ENCODE measurements at regions not wholly inside any gene's neighbourhood (a gene's known extent, or its start where the extent isn't known, plus 50 kb on each side); places are given as distances from the start of the nearest gene placed in this dataset.

DNA sequence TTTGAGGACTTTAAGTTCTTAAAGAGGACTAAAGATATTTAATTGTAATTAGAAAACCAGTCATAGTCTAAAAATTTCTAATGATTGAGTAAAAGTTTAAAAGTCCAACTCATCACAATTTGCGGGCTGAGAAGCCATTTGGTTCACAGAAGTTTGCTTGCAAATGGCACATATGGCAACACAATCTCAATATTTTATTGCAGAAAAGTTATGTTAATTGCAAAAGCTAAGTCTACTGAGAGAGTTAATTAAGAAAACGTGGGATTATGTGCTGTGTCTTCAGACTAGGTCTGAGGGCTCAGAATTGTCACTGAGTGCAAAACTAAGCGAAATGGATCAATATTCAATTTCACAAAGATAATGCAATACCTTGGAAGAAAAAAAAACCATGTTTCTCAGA lies 289.7 kb downstream of the PYDC2 start:
- no peak for DNase-seq

DNA sequence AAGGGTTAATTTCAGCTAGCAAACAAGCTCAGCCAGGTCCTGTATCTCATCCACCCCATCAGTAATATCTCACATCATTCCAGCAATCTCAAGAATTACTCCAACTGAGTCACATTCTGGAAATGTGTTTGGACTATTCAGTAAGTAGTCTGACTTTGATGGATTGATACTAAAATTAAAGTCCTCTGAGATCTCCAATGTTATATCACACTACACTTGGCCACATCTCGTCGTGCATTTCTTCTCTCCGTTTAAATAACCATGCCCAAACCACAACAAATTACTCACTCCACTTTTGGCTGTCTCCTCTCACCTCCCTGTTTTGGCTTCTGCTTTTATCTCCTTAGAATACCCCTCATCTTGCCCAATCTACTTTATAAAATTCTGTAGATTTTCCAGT lies 292.2 kb downstream of the PYDC2 start:
- DNase-seq = no peak

GRCh38 chr3:191761906-191762305 lies 300.9 kb downstream of the PYDC2 start:
- DNase-seq = no peak

DNA sequence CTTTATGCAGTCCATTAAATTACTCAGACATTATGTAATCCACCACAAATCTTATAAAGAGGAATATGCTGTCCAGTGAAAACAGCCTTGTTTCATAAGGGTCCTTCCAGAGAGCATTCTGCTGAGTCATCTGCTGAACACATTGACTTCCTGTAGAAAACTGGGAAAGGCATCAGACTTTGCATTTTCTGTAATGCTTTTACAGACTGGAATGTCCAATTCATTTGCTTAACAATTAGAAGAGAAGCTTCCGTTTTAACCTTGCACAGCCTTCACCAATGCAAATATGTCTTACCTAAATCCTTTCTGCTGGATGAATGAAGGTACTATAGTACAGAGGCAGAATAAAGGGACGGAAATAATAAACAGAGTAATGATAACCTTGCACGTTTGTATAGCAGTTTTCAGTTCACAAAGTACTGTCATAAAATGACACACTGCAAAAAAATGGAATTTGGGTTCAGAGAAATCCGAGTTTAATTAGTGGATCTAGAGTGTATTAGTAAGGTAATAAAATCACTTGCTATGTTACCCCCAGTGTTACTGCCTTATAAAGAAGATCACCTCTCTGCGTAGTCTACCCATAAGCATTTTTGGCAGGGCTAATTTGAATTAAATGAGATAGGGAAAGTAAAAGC lies 301.5 kb downstream of the PYDC2 start:
- DNase-seq = no peak

- DNase-seq = no peak
These were observed 307.5 kb downstream of the PYDC2 start for GRCh38 chr3:191768421-191768820.

- no peak for DNase-seq
These were observed 309.6 kb downstream of the PYDC2 start for GRCh38 chr3:191770541-191770940.

GRCh38 chr3:191774485-191774884 lies 313.5 kb downstream of the PYDC2 start:
- no peak for DNase-seq

DNA sequence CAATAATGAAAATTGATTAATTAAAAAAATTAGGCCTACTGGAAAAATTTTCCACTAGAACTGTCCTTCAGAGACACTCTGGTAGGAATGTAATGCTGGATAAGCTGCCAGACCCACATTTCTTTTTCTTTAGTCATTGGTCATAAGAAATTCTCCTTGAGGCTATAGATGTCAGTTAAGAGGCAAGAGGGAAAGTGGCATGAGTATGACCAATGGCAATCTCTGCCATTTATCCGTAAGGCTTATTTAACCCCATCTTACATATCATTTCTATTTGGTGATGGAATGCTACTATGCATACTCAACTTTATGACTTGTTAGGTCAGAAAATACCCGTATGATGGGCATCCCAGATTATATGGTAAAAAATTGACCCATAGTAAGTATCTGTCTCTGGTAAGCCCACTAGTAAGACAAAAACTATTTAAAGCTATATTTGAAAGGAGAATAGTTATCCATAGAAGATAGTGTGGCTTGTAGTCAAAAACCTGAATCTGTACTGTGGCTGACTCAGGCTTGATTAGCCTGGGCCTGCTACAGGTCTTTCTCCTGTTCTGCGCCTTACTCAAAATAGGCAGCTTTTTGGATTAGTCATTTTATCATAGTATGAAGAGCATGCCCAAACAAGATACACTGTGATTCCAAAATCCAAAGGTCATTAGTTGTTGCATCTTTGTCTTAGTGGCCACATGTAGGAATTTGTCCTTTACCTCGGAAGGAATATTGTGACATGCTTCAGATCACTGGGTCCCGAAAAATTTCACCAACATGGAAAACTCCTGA lies 314.7 kb downstream of the PYDC2 start:
- no peak for DNase-seq

DNA sequence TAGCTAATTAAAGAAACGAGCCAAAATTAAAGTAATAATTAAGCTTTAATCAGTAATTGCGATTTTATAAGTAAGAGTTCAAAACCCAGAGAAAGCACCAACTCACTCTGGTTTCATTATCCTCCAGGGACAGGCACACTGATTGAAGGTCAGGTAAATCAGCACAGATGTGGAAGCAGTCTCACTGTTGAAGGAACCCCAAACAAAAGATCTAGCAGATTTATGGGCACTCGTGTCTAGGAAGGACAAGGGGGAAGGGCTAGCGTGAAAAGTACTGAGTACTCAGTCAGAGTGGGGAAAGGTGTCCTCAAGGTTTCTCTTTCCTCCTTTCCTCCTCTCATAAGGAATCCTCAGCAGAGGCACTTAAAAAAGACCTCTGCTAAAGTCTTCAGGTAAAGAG lies 320.1 kb downstream of the PYDC2 start:
- DNase-seq = no peak

GRCh38 chr3:191783024-191783423 lies 322.1 kb downstream of the PYDC2 start:
- no peak for DNase-seq

GRCh38 chr3:191790934-191791333 lies 330.0 kb downstream of the PYDC2 start:
- DNase-seq = no peak

DNA sequence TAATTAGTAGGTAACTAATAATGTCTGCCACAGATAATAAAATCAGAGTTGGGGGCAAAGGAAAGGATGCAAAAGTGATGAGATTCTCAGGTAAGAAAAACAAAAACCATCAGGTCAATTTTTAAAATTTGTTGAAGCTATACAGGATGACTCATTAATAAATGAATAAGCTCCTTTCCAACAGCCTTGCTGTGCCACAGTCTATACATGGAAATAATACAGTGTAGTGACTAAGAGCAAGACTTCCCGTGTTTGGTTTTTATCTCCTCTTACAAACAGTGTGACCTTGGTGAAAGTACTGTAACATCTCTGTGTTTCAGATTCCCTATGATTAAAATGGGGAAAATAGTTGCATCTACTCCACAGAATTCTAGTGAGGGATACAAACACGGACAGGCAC lies 331.6 kb downstream of the PYDC2 start:
- no peak for DNase-seq

DNA sequence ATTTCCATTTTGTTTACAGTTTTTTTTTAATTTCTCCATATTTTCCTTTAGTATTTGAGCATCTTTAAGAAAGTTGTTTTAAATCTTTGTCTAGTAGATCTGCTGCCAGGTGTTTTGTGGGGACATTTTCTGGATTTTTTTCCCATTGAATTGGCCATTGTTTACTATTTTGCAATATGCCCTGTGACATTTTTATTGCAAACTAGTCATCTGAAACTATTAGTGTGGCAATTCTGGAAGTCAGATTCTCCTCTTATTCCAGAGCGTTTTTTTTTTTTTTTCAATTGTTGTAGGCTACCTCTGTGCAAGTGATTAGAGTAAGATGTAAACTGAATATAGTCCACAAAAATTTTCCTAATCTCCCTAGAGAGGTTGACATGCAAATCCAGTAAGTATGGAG lies 334.2 kb downstream of the PYDC2 start:
- no peak for DNase-seq

- DNase-seq = no peak
These were observed 336.3 kb downstream of the PYDC2 start for GRCh38 chr3:191797271-191797670.

DNA sequence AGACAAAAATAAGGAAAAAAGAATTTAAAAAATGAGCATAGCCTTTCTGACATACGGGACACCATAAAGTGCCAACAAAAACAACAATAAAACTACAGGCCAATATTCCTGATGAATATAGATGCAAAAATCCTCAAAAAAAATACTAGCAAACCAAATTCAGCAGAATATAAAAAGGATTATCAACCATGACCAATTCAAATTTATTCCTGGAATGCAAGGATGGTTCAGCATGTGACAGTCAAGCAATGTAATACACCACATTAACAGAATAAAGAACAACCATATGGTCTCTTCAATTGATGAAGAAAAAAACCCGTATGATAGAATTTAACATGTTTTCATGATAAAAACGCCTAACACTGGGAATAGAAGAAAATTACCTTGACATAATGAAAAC lies 341.7 kb downstream of the PYDC2 start:
- no peak for DNase-seq

DNA sequence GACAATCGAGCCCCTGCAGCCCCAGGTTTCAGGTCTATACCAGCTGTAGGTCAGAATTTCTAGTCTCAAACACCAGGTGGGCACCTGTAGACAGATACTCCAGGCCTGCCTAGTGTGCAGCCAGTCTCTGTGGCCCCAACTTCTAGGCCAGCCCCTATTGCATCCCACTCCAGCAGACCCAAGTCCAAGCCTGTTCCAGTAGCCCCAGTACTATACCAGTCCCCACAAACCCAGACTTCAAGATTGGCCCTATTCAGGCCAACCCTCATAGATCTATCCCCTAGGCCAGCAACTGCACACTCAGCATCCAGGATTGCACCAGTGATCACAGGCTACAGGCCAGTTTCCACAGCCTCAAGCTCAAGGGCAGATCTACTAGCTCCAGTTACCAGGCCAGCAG lies 344.0 kb downstream of the PYDC2 start:
- DNase-seq = no peak

- DNase-seq = no peak
These were observed 347.1 kb downstream of the PYDC2 start for GRCh38 chr3:191808073-191808472.

DNA sequence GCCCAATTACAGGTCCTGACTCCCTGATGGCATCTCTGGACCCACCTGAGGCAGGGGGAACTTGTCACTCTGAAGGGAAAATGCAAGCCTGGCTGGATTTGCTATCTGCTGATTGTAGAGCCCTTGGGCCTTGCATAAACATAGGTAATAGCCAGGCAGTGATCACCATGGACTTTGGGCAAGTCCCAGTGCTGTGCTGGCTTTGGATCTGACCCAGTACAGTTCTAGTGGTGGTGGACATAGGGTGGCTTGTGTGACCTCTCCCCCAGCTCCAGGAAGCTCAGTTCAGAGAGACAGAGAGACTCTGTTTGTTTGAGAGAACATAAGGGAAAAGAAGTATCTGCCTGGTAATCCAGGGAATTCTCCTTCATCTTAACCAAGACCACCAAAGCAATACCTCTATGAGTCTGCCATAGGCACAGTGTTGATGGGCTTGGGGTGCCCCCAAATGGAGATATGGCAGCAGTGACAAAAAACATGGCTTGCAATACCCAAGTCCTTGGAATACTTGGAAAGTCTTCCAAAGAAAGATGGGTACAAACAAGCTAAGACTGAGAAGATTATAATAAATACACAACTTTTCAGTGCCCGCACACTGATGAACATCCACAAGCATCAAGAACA lies 348.5 kb downstream of the PYDC2 start:
- no peak for DNase-seq

DNA sequence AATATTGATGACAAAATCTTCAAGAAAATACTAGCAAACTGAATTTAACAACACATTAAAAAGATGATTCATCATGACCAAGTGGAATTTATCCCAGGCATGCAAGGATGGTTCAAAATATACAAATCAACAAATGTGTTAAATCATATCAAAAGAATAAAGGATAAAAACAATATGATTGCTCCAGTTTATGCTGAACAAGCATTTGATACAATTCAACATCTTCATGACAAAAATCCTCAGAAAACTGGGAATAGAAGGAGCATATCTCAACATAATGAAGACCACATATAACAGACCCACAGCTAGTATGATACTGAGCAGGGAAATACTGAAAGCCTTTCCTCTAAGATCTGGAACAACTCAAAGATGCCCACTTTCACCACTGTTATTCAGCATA lies 352.3 kb downstream of the PYDC2 start:
- no peak for DNase-seq

- DNase-seq = no peak
These were observed 387.9 kb downstream of the PYDC2 start for GRCh38 chr3:191848818-191849217.

DNA sequence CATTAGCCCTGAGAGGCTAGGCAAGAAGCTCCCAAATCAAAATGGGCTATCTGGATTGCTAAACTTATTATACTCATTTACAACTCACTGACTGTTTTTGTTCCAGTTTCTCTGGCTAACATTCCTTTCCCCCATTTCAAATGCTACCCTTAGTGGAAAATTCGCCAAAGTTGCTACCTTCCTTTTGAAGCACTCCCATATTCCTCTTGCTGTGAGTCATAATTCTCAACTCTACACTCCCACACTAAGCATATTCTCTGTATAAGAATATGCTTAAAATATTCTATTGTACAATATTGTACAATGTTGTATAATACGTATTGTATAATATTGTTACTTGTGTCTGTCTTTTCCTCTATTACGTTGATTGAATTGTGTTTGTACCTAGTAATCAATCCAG lies 398.6 kb downstream of the PYDC2 start:
- DNase-seq = no peak

- DNase-seq = no peak
These were observed 408.9 kb downstream of the PYDC2 start for GRCh38 chr3:191869738-191870415.

GRCh38 chr3:191873736-191874135 lies 412.8 kb downstream of the PYDC2 start:
- no peak for DNase-seq

DNA sequence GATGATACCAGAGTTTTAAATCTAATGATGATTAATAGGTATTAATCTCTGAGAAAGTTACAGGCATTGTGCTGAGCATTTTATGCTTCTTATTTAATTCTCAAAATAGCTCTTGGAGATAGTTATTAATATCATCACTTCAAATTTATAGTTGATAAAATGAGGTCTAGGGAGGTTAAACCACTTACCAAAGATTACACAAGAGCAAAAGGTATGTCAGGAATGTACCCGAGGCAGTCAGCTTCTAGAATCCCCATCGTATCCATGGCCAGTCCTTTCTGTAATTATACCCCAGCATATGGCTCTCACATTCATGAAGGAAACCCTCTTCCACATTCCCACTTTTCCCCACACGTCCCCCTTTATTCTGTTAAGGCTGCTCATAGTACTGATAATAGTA lies 421.3 kb downstream of the PYDC2 start:
- no peak for DNase-seq

All from SHP77 treated with DMSO at 0.1 percent for 48 hours (cell line).